HEK293 (cell line): ENCODE measurements at regions not wholly inside any gene's neighbourhood (a gene's known extent, or its start where the extent isn't known, plus 50 kb on each side); places are given as distances from the start of the nearest gene placed in this dataset.

Source experiments
- BCL11B ChIP-seq: fragments of 450-650 bp; formaldehyde crosslinking; IDR thresholded peaks from 2 replicates; pipeline ENCODE4 v1.5.1; 2016; ENCODE audit warnings: low read depth, missing biosample characterization, missing genetic modification characterization
- HOXD13 ChIP-seq: sonication (generic); formaldehyde crosslinking; IDR thresholded peaks from 2 replicates; pipeline ENCODE4 v1.8.0; 2022; ENCODE audit warnings: missing genetic modification reagents, borderline replicate concordance
- INSM2 ChIP-seq: fragments of 450-650 bp; formaldehyde crosslinking; IDR thresholded peaks from 2 replicates; pipeline ENCODE4 v1.5.1; 2016; ENCODE audit warnings: missing biosample characterization, missing genetic modification characterization
- KLF1 ChIP-seq: fragments of 450-650 bp; formaldehyde crosslinking; IDR thresholded peaks from 2 replicates; pipeline ENCODE4 v1.5.1; 2016; ENCODE audit warnings: missing biosample characterization, missing genetic modification characterization
- PRDM6 ChIP-seq: fragments of 450-650 bp; formaldehyde crosslinking; IDR thresholded peaks from 2 replicates; pipeline ENCODE4 v1.5.1; 2017; ENCODE audit warnings: missing biosample characterization, missing genetic modification characterization
- REST ChIP-seq: fragments of 450-650 bp; formaldehyde crosslinking; IDR thresholded peaks from 2 replicates; pipeline ENCODE4 v1.5.1; 2016; ENCODE audit warnings: missing biosample characterization, missing genetic modification characterization
- SP7 ChIP-seq: fragments of 450-650 bp; formaldehyde crosslinking; IDR thresholded peaks from 2 replicates; pipeline ENCODE4 v1.5.1; 2016; ENCODE audit warnings: missing biosample characterization, missing genetic modification characterization
- YY2 ChIP-seq: fragments of 450-650 bp; formaldehyde crosslinking; IDR thresholded peaks from 2 replicates; pipeline ENCODE4 v1.5.1; 2016; ENCODE audit warnings: missing biosample characterization, missing genetic modification characterization
- ZBTB26 ChIP-seq: fragments of 450-650 bp; formaldehyde crosslinking; optimal IDR thresholded peaks from 2 replicates; pipeline ENCODE3; 2016; ENCODE audit warnings: missing biosample characterization, mild to moderate bottlenecking, missing genetic modification characterization
- ZEB2 ChIP-seq: fragments of 450-650 bp; formaldehyde crosslinking; IDR thresholded peaks from 2 replicates; pipeline ENCODE4 v1.5.1; 2016; ENCODE audit warnings: missing biosample characterization, missing genetic modification characterization
- ZFP41 ChIP-seq: fragments of 450-650 bp; formaldehyde crosslinking; IDR thresholded peaks from 2 replicates; pipeline ENCODE4 v1.5.1; 2016; ENCODE audit warnings: missing biosample characterization, missing genetic modification characterization, borderline replicate concordance
- ZIC2 ChIP-seq: fragments of 450-650 bp; formaldehyde crosslinking; IDR thresholded peaks from 2 replicates; pipeline ENCODE4 v1.5.1; 2016; ENCODE audit warnings: missing biosample characterization, missing genetic modification characterization
- ZNF140 ChIP-seq: fragments of 450-650 bp; formaldehyde crosslinking; IDR thresholded peaks from 2 replicates; pipeline ENCODE4 v1.5.1; 2016; ENCODE audit warnings: missing biosample characterization, missing genetic modification characterization
- ZNF211 ChIP-seq: fragments of 450-650 bp; formaldehyde crosslinking; IDR thresholded peaks from 2 replicates; pipeline ENCODE4 v1.5.1; 2016; ENCODE audit warnings: low read depth, missing biosample characterization, missing genetic modification characterization
- ZNF280D ChIP-seq: fragments of 450-650 bp; formaldehyde crosslinking; IDR thresholded peaks from 2 replicates; pipeline ENCODE4 v1.5.1; 2016; ENCODE audit warnings: missing biosample characterization, missing genetic modification characterization
- ZNF354C ChIP-seq: fragments of 450-650 bp; formaldehyde crosslinking; IDR thresholded peaks from 2 replicates; pipeline ENCODE4 v1.5.1; 2016; ENCODE audit warnings: missing biosample characterization, missing genetic modification characterization, low read depth, borderline replicate concordance
- ZNF423 ChIP-seq: fragments of 450-650 bp; formaldehyde crosslinking; IDR thresholded peaks from 2 replicates; pipeline ENCODE4 v1.5.1; 2016; ENCODE audit warnings: missing biosample characterization, missing genetic modification characterization
- ZNF518A ChIP-seq: fragments of 450-650 bp; formaldehyde crosslinking; conservative IDR thresholded peaks from 2 replicates; pipeline ENCODE4 v1.5.1; 2016; ENCODE audit warnings: low read depth, missing biosample characterization, missing genetic modification characterization
- ZNF585B ChIP-seq: fragments of 450-650 bp; formaldehyde crosslinking; IDR thresholded peaks from 2 replicates; pipeline ENCODE4 v1.5.1; 2016; ENCODE audit warnings: missing biosample characterization, missing genetic modification characterization
- ZNF670 ChIP-seq: fragments of 450-650 bp; formaldehyde crosslinking; IDR thresholded peaks from 2 replicates; pipeline ENCODE4 v1.5.1; 2016; ENCODE audit warnings: missing biosample characterization, missing genetic modification characterization, low read depth
- ZNF747 ChIP-seq: fragments of 450-650 bp; formaldehyde crosslinking; IDR thresholded peaks from 2 replicates; pipeline ENCODE4 v1.5.1; 2016; ENCODE audit warnings: missing biosample characterization, missing genetic modification characterization
- ZNF76 ChIP-seq: fragments of 450-650 bp; formaldehyde crosslinking; IDR thresholded peaks from 2 replicates; pipeline ENCODE4; 2016; ENCODE audit warnings: low read depth, missing biosample characterization, missing genetic modification characterization, borderline replicate concordance

- TF ChIP-seq ZNF518A (tag by site-specific recombination) (no peak), BCL11B (tag by site-specific recombination) (no peak), ZNF280D (tag by site-specific recombination) (no peak), ZNF585B (no peak), ZNF140 (tag by site-specific recombination) (no peak), SP7 (no peak), ZNF423 (no peak), ZNF670 (tag by site-specific recombination) (no peak), KLF1 (tag by site-specific recombination) (no peak), ZNF76 (tag by site-specific recombination) (no peak), ZBTB26 (tag by site-specific recombination) (peak; percentile 32), ZNF211 (tag by site-specific recombination) (no peak), ZEB2 (tag by site-specific recombination) (no peak), ZNF354C (tag by site-specific recombination) (no peak), YY2 (tag by site-specific recombination) (no peak), INSM2 (no peak), PRDM6 (tag by site-specific recombination) (no peak), ZNF747 (tag by site-specific recombination) (no peak), ZFP41 (tag by site-specific recombination) (no peak), ZIC2 (peak; percentile 6; the same call in 1 of the 2 replicates), REST (no peak), HOXD13 (CRISPR knock-in tag) (no peak)
Measured at GRCh38 chr3:182682263-182683241, 110.8 kb upstream of the ATP11B start (continued).
